Fibroblast of villous mesenchyme (primary cell): ENCODE measurements at regions not wholly inside any gene's neighbourhood (a gene's known extent, or its start where the extent isn't known, plus 50 kb on each side); places are given as distances from the start of the nearest gene placed in this dataset.

Source experiments
- DNase-seq: peaks from one replicate; pipeline ENCODE4 v3.0.0-alpha.2; 2010; ENCODE audit warnings: low read depth
- H3K4me3 ChIP-seq: 2 replicates; pipeline ENCODE4 v1.5.1; 2011; ENCODE audit warnings: low read depth, mild to moderate bottlenecking, low read length
- TF ChIP-seq, protein P1 (sequence below): IDR thresholded peaks from 2 replicates; pipeline ENCODE4 v1.5.1; 2012; ENCODE audit warnings: low read depth, mild to moderate bottlenecking, low read length; ENCODE audit not compliant: insufficient read depth

DNA sequence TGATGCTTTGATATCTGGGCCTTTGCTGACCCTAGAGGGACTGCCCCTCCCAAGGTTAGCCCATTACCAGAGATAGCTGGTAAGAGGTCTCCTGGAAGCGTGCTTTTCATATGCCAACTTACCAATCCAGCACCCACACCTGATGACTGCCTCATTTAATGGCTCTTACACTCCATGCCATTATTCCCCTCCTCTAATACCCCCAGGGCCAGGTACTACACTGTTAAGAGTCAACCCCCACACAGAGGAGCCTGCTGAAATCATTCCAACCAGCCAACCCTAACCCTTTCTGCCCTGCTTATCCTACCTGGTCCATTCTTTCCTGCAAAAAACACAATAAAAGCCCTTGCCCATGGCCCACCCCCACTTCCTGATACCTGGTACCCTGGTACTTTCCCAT lies 736.8 kb upstream of the SLC35B3 start:
- TF ChIP-seq, protein P1, sequence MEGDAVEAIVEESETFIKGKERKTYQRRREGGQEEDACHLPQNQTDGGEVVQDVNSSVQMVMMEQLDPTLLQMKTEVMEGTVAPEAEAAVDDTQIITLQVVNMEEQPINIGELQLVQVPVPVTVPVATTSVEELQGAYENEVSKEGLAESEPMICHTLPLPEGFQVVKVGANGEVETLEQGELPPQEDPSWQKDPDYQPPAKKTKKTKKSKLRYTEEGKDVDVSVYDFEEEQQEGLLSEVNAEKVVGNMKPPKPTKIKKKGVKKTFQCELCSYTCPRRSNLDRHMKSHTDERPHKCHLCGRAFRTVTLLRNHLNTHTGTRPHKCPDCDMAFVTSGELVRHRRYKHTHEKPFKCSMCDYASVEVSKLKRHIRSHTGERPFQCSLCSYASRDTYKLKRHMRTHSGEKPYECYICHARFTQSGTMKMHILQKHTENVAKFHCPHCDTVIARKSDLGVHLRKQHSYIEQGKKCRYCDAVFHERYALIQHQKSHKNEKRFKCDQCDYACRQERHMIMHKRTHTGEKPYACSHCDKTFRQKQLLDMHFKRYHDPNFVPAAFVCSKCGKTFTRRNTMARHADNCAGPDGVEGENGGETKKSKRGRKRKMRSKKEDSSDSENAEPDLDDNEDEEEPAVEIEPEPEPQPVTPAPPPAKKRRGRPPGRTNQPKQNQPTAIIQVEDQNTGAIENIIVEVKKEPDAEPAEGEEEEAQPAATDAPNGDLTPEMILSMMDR: no peak
- H3K4me3 ChIP-seq: no peak overlapping the region
- DNase-seq: no peak

GRCh38 chr6:9168669-9169068 lies 733.3 kb upstream of the SLC35B3 start:
- no peak for DNase-seq

DNA sequence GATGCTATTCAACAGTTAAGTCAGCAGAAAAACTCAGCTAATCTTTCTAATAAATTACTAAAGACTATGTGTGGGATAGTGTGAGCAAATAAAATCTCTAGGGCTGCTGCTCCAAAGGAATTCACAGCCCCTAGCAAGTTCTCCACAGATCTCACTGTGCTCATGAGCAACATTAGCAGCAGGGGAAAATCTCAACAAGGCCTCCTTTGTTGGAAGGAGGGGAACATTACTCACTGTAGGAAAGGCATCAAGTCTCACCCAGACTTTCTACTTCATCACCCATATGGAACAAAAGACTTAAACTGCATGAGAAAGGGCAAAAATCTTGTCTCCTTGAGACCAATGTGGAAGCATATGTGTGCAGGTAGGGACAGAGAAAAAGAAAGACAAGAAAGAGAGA lies 726.4 kb upstream of the SLC35B3 start:
- no peak overlapping the region for H3K4me3 ChIP-seq
- TF ChIP-seq, protein P1: no peak
- no peak for DNase-seq

More at GRCh38 chr6:9168669-9169068, 733.3 kb upstream of the SLC35B3 start:
- H3K4me3 ChIP-seq: no peak overlapping the region
- TF ChIP-seq, protein P1: no peak

- TF ChIP-seq, protein P1: no peak
- no peak for DNase-seq
- H3K4me3 ChIP-seq: no peak overlapping the region
Observed at GRCh38 chr6:9159051-9159450, 723.7 kb upstream of the SLC35B3 start.

DNA sequence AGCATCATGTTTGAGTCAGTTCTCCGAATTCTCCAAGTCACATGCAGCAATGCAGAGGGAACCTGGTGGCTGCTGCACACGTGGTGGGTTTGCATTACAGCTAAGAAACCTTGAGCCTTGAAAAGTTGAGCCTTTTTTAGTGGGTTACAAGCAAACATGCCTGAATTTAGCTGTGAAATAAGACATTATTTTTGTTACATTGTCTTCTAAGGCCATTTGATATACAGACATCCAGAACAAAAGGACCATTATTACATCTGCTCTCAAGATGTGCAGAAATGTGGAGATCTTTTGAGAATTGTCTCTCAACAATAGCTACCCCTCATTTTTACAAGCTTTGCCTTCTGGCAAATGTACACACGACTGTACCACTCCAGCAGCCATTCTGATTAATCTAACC lies 720.5 kb upstream of the SLC35B3 start:
- TF ChIP-seq, protein P1: no peak
- no peak overlapping the region for H3K4me3 ChIP-seq
- no peak for DNase-seq

DNA sequence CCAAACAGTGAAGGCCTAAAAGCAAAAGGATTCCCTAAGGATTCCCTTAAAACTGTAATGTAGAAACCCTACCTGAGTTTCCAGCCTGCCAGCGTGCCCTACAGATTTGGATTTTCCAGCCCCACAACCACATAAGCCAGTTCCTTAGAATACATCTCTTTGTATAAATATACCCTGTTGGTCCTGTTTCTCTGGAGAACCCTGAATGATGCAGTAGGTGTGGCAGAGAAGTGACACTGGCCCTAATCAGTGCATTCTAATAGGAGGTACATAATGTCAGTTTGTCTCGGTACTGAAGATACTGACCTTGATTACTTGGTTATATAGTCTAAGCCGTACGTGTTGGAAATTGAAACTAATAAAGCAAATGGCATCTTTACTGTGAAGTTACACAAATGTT lies 707.8 kb upstream of the SLC35B3 start:
- no peak for DNase-seq
- no peak overlapping the region for H3K4me3 ChIP-seq
- TF ChIP-seq, protein P1: no peak

DNA sequence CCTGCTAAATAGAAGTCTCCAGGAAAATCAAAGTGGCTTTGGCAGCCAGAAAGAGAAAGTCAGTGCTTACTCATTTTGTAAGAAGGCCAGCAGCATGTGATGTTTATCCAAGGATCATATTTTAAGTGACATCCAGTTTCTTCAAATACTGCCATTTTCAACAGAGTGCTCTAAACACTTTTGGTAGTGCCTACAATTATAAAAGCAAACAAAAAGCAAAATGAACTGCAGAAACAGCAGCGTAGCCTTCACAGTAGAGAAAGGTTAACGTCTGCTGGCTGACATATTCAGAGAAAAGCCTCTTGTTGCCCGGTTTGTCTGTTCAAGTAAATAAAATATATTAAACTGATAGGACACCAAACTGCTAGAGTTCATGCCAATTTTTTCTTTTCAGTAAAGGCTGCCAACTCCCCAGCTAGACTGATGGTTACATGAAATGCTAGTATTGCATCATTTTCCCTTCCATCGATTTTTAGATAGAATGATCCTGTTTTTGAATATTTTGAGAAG lies 705.7 kb upstream of the SLC35B3 start:
- TF ChIP-seq, protein P1: no peak
- H3K4me3 ChIP-seq: no peak overlapping the region
- DNase-seq: no peak
